HG02884 (cell line): ENCODE measurements at regions not wholly inside any gene's neighbourhood (a gene's known extent, or its start where the extent isn't known, plus 50 kb on each side); places are given as distances from the start of the nearest gene placed in this dataset.

ENCODE experiments used
- ATAC-seq: cut with Tn5 transposase; IDR thresholded peaks from one replicate; pipeline ENCODE4 v1.9.1; 2021; ENCODE audit warnings: mild to moderate bottlenecking, moderate library complexity; ENCODE audit not compliant: unreplicated experiment

- ATAC-seq: no peak
These were observed 297.0 kb upstream of the NXPH2 start for GRCh38 chr2:139077099-139077737.

GRCh38 chr2:139067874-139068273 lies 287.7 kb upstream of the NXPH2 start:
- no peak for ATAC-seq

- ATAC-seq: no peak
These were observed 286.9 kb upstream of the NXPH2 start for GRCh38 chr2:139067072-139067471.

- no peak for ATAC-seq
These were observed 284.0 kb upstream of the NXPH2 start for GRCh38 chr2:139064159-139064558.

GRCh38 chr2:139059617-139060016 lies 279.4 kb upstream of the NXPH2 start:
- ATAC-seq: no peak

- ATAC-seq: no peak
These were observed 275.0 kb upstream of the NXPH2 start for GRCh38 chr2:139055202-139055601.

DNA sequence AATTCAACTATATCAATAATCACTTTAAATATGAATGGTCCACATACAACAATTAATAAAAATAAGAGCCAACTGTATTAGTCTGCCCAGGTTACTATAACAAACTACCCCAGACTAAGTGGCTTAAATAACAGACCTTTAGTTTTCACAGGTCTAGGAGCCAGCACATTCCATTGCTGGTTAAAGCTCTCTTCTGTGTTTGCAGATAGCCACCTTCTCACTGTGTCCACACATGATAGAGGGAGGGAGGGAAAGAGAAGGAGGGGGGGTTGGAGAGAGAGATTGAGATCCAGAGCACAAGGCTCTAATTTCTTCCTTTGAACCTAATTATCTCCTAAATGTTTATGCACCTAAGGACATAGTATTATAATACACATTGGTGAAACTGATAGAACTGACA lies 267.8 kb upstream of the NXPH2 start:
- ATAC-seq: no peak

DNA sequence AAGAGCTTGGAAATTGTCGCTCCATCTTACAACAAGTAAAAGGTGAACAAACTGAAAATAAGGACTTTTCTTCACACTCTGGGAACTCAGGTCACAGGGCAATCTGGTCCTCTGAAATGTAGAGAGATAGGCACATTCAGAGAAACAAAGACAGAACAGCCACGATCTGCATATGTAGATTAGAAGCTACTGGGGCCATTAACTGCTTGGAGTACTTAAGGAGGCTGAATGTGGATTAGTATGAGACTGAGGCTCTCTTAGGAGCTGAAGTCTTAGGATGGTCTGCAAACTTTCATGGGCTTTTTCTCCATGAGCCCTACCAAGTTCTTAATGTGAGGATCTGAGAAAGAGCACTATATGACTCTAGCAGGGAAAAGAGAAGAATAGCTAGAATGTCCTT lies 265.3 kb upstream of the NXPH2 start:
- no peak for ATAC-seq

GRCh38 chr2:139034064-139034463 lies 253.9 kb upstream of the NXPH2 start:
- ATAC-seq: no peak

GRCh38 chr2:139033300-139033699 lies 253.1 kb upstream of the NXPH2 start:
- no peak for ATAC-seq

DNA sequence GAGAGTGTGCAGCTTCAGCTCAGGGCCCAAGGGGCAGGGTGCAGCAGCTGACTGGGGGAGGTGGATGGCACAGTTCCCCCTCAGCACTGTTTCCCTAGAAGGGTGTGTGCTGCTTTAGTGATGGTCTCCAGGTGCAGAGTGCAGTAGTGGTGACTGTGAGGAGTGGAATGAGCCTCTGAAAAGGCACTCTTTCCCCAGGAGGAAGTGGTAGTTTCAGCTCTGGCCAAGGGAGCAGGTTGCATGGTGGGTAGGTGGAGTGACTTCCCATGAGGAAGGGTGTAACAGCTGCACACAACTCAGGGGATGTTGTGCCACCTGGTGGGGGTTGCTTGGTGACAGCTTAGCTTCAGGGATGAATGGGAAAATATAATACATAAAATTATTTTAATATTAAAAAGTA lies 251.5 kb upstream of the NXPH2 start:
- ATAC-seq: no peak

DNA sequence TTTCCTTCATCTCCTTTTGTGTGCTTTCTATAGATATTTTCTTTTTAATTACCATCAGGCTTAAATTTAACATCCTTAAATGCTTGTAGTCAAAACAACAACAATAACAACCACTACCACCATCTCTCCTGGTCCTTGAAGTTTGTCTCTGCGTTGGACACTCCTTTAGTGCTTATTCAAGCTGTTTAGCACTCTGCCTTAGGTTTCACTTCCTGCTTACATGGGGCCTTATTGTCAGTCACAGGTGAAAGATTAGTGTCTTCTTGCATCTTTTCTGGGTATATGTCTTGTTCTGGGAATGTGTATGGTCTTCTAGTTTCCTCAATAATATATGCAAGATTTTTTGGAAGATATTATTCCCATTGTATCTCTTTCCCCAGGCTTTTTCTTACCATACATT lies 240.1 kb upstream of the NXPH2 start:
- no peak for ATAC-seq

DNA sequence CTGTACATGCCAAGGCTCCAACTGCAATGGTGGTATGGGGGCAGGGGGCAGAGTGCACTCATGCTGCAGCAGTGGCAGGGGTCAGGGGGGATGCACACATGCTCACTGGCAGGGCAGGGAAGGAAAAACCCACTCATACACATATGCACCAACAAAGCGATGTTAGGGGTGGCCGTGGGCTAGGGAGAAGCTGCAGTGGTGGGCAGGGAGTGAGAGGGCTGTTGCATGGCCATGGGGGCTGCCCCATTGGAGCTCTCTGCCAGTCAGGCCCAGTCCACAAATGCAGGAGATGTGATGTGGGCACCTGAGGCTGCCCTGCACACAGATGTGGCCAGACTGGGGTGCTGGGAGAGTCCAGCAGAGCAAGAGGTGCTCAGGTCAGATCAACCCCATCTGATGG lies 238.1 kb upstream of the NXPH2 start:
- no peak for ATAC-seq

DNA sequence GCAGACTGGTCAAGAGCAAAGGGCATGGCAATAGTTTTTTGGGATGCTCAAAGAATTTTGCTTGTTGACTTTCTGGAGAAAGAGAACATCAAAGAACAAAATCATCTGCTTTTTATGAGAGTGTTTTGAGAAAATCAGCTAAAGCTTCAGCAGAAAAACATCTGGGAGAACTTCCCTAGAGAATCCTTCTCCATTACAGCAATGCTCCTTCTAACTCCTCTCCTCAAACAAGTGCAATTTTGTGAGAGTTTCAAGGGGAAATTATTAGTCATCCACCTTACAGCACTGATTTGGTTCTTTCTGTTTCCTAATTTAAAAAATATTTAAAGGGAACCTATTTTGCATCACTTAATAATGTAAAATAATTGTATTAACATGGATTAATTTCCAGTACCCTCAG lies 226.9 kb upstream of the NXPH2 start:
- no peak for ATAC-seq

- ATAC-seq: no peak
These were observed 220.1 kb upstream of the NXPH2 start for GRCh38 chr2:139000131-139000785.

DNA sequence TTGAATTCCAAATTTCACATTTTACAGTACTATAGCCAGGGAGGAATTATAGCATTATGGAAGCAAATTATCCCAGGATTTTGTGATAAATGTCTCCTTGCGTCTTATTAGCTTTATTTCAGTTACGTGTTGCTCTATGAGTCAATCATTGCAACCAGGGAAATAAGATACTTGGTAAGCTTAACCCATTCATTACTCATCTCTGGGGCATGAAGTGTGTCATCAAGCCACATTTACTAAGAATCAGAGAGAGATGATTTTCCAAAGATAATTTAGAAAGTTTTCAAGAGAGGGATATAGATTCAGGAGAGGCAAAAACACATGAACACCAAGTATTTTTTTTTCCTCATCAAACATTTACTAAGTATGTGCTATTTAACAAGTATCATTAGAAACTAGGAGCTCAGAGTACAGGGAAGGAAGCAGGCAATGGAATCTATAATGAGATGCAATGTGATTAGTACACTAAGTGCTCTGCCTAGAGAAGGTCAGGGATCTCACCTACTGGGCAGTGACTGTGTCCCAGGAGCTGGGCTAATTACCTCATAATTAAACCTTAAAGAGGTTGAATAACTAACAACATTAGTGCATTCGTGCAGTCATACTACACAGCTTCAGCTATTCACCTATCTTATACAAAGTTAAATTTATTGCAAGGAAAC lies 217.8 kb upstream of the NXPH2 start:
- no peak for ATAC-seq

- ATAC-seq: no peak
These were observed 217.2 kb upstream of the NXPH2 start for GRCh38 chr2:138997346-138997745.

DNA sequence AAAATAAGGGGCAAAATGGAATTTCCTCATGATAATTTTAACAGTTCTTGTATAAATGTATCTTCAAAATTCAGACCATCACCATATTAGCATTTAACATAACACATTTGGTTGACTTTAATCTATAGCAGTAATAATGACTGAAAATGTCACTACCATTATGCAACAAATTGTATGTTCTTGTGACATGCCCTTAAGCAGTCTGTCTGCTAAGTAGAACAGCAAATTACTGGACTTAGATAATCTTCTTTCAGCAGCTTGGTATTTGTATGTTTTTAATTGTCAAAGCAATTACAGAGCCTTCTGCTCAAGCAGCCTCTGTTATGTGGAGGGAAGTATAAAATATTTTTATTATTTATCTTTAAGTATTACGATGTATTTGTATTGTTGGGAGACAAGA lies 214.3 kb upstream of the NXPH2 start:
- no peak for ATAC-seq

DNA sequence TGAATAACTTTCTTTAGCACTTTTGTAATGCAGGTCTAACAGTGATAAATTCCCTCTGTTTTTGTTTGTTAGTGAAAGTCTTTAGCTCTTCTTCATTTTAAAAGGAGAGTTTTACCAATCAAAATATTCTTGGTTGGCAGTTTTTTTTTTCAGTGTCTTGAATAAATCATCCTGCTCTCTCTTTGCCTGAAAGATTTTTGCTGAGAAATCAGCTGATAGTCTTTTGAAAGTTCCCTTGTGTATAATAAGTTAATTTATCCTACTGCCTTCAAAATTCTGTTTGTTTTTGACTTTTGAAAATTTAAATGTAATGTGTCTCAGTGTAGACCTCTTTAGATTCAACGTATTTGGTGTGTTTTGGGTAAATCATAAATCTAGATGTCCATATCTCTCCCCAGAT lies 205.7 kb upstream of the NXPH2 start:
- ATAC-seq: no peak

DNA sequence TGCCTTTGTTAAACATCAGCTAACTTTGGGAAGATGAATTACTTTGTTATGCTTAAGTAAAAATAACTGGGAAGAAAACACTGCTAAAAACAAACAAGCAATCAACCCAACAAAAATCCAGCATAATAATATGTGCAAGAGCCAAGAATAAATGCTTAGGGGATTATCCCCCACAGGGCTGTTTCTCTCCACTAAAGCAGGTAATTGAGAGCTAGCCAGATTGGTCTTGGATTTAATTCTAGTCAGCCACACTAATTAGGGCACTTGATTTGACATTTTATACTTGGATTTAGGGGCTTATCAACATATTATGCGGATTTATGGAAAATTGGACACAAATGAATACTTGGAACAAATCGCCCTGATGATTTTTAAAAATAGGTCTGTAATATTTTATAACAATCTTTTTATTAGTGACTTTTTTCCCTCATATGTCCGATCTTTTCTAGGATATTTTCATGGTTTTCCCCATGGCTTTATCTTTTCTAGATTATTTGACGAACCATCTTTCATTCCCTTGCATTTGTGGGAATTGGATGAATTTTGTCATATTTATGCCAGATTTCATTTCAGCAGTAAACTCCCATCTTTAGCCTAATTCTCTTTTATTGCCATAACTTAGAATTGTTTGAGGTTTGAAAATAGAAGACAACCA lies 199.1 kb upstream of the NXPH2 start:
- ATAC-seq: no peak

GRCh38 chr2:138974651-138975050 lies 194.5 kb upstream of the NXPH2 start:
- no peak for ATAC-seq

- no peak for ATAC-seq
These were observed 184.2 kb upstream of the NXPH2 start for GRCh38 chr2:138964418-138964817.
